ENCODE measurements at regions not wholly inside any gene's neighbourhood (a gene's known extent, or its start where the extent isn't known, plus 50 kb on each side); places are given as distances from the start of the nearest gene placed in this dataset.

DNA sequence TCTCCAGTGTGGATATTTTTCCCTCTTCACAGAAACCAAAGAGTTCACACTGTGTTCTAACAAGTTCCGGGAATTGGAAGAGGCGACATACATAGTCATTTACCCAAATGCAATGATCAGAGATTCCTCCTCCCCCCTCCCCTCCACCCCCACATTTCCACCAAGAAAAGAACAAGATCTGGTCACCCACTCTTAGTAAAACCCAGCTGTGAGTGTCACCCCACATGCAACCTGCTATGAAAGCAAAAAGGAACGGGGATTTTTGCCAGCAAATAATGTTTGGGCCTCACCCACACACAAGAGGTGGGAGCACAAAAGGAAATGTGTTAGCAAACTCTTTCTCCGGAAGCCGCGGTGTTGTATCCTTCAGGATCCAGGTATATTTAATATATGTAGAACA, 745.0 kb upstream of the AUTS2 start:
- TF ChIP-seq, protein P1, sequence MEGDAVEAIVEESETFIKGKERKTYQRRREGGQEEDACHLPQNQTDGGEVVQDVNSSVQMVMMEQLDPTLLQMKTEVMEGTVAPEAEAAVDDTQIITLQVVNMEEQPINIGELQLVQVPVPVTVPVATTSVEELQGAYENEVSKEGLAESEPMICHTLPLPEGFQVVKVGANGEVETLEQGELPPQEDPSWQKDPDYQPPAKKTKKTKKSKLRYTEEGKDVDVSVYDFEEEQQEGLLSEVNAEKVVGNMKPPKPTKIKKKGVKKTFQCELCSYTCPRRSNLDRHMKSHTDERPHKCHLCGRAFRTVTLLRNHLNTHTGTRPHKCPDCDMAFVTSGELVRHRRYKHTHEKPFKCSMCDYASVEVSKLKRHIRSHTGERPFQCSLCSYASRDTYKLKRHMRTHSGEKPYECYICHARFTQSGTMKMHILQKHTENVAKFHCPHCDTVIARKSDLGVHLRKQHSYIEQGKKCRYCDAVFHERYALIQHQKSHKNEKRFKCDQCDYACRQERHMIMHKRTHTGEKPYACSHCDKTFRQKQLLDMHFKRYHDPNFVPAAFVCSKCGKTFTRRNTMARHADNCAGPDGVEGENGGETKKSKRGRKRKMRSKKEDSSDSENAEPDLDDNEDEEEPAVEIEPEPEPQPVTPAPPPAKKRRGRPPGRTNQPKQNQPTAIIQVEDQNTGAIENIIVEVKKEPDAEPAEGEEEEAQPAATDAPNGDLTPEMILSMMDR (IDR thresholded peaks at IDR 0.05), result no peak
- no peak for TF ChIP-seq POLR2A (IDR thresholded peaks at IDR 0.05)
